WTC11 (cell line): ENCODE measurements at regions not wholly inside any gene's neighbourhood (a gene's known extent, or its start where the extent isn't known, plus 50 kb on each side); places are given as distances from the start of the nearest gene placed in this dataset.

Experiments
- ATAC-seq: fragments of 200-7000 bp; cut with Tn5 transposase; 2 replicates; pipeline ENCODE4 v1.10.0; 2021; ENCODE audit warnings: mild to moderate bottlenecking, moderate library complexity
- CTCF ChIA-PET: fragments of 300-600 bp; sonication (Branson Sonifier 250); formaldehyde crosslinking; loops from one replicate; lab custom pipeline; 2021; ENCODE audit warnings: antibody characterized with exemption; lab: Charles Lee
- POLR2A ChIA-PET: fragments of 350-600 bp; sonication (Branson Sonifier 250); formaldehyde crosslinking; loops from one replicate; lab custom pipeline; 2021; ENCODE audit warnings: antibody characterized with exemption; lab: Charles Lee
- DNase-seq: peaks from one replicate; pipeline ENCODE4 v3.0.0; 2021; ENCODE audit warnings: low spot score
- H3K27ac Mint-ChIP-seq: 2 replicates; pipeline ENCODE4 v1.8.0; 2021; ENCODE audit warnings: mixed read lengths
- H3K27me3 Mint-ChIP-seq: 2 replicates; pipeline ENCODE4 v1.8.0; 2021; ENCODE audit warnings: low read depth, mild to moderate bottlenecking, moderate library complexity, mixed read lengths
- H3K36me3 Mint-ChIP-seq: 2 replicates; pipeline ENCODE4 v1.8.0; 2021; ENCODE audit warnings: mixed read lengths
- H3K4me1 Mint-ChIP-seq: 2 replicates; pipeline ENCODE4 v1.8.0; 2022; ENCODE audit warnings: mixed read lengths
- H3K4me3 Mint-ChIP-seq: 2 replicates; pipeline ENCODE4 v1.8.0; 2021; ENCODE audit warnings: mild to moderate bottlenecking, moderate library complexity, mixed read lengths
- H3K9me3 Mint-ChIP-seq: 2 replicates; pipeline ENCODE4 v1.8.0; 2021; ENCODE audit warnings: mixed read lengths
- ATF1 ChIP-seq: sonication (generic); formaldehyde crosslinking; IDR thresholded peaks from 2 replicates; pipeline ENCODE4 v1.8.1; 2023; ENCODE audit warnings: mild to moderate bottlenecking, moderate library complexity, missing genetic modification reagents
- FOXJ3 ChIP-seq: sonication (generic); formaldehyde crosslinking; IDR thresholded peaks from 2 replicates; pipeline ENCODE4 v1.9.0; 2021; ENCODE audit warnings: missing genetic modification reagents, mild to moderate bottlenecking, borderline replicate concordance
- FOXK1 ChIP-seq: sonication (generic); formaldehyde crosslinking; IDR thresholded peaks from 2 replicates; pipeline ENCODE4 v1.8.0; 2022; ENCODE audit warnings: mild to moderate bottlenecking, moderate library complexity, missing genetic modification reagents
- FOXP1 ChIP-seq: sonication (generic); formaldehyde crosslinking; IDR thresholded peaks from 2 replicates; pipeline ENCODE4 v1.8.0; 2022; ENCODE audit warnings: missing genetic modification reagents, mild to moderate bottlenecking, moderate library complexity, borderline replicate concordance
- MYBL2 ChIP-seq: sonication (generic); formaldehyde crosslinking; IDR thresholded peaks from 2 replicates; pipeline ENCODE4 v1.8.1; 2023; ENCODE audit warnings: mild to moderate bottlenecking, moderate library complexity, missing genetic modification reagents
- ZNF121 ChIP-seq: sonication (generic); formaldehyde crosslinking; IDR thresholded peaks from 2 replicates; pipeline ENCODE4 v1.8.0; 2023; ENCODE audit warnings: missing genetic modification reagents
- ZNF138 ChIP-seq: sonication (generic); formaldehyde crosslinking; conservative IDR thresholded peaks from 2 replicates; pipeline ENCODE4 v1.8.1; 2022; ENCODE audit warnings: mild to moderate bottlenecking, moderate library complexity, missing genetic modification reagents
- ZNF317 ChIP-seq: sonication (generic); formaldehyde crosslinking; IDR thresholded peaks from 2 replicates; pipeline ENCODE4 v1.8.1; 2023; ENCODE audit warnings: low read depth, mild to moderate bottlenecking, moderate library complexity, missing genetic modification reagents, borderline replicate concordance
- ZNF416 ChIP-seq: fragments of 250-450 bp; sonication (Bioruptor Pico); IDR thresholded peaks from 2 replicates; pipeline ENCODE4 v1.9.0; 2021; ENCODE audit warnings: mild to moderate bottlenecking, inconsistent platforms
- TF ChIP-seq, protein P1 (sequence below): sonication (generic); formaldehyde crosslinking; IDR thresholded peaks from 2 replicates; pipeline ENCODE4 v1.8.1; 2023; ENCODE audit warnings: mild to moderate bottlenecking, missing genetic modification reagents, borderline replicate concordance
- TF ChIP-seq, protein P2 (sequence below): sonication (generic); formaldehyde crosslinking; IDR thresholded peaks from 2 replicates; pipeline ENCODE4 v1.8.0; 2023; ENCODE audit warnings: missing genetic modification reagents, mild to moderate bottlenecking, borderline replicate concordance
- TF ChIP-seq, protein P3 (sequence below): sonication (generic); formaldehyde crosslinking; IDR thresholded peaks from 2 replicates; pipeline ENCODE4 v1.8.1; 2022; ENCODE audit warnings: low read depth, mild to moderate bottlenecking, moderate library complexity, missing genetic modification reagents, borderline replicate concordance
- TF ChIP-seq, protein P4 (sequence below): sonication (generic); formaldehyde crosslinking; IDR thresholded peaks from 2 replicates; pipeline ENCODE4 v1.8.0; 2022; ENCODE audit warnings: missing genetic modification reagents
- TF ChIP-seq, protein P5 (sequence below): sonication (generic); formaldehyde crosslinking; IDR thresholded peaks from 2 replicates; pipeline ENCODE4 v1.8.1; 2023; ENCODE audit warnings: mild to moderate bottlenecking, missing genetic modification reagents

DNA sequence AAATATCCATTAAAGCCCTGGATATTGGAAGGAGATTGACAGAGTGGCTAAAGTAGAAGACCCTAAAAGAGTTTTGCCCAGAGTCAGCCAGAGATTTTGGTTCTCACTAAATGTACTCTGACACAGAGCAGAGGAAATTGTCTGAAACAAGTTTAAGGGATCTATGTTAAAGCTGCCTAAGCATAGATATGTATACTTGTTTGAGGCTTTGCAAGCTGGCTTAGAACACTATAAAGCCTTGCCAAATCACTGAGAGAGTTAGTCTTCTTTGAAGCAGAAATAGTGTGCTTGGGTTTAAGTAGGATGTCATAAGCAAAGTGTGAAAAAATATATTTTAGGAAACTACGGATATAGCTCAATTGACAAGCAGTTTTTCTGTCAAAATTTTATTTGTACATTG, 653.5 kb downstream of the FSCB start (continued):
- TF ChIP-seq, protein P1, sequence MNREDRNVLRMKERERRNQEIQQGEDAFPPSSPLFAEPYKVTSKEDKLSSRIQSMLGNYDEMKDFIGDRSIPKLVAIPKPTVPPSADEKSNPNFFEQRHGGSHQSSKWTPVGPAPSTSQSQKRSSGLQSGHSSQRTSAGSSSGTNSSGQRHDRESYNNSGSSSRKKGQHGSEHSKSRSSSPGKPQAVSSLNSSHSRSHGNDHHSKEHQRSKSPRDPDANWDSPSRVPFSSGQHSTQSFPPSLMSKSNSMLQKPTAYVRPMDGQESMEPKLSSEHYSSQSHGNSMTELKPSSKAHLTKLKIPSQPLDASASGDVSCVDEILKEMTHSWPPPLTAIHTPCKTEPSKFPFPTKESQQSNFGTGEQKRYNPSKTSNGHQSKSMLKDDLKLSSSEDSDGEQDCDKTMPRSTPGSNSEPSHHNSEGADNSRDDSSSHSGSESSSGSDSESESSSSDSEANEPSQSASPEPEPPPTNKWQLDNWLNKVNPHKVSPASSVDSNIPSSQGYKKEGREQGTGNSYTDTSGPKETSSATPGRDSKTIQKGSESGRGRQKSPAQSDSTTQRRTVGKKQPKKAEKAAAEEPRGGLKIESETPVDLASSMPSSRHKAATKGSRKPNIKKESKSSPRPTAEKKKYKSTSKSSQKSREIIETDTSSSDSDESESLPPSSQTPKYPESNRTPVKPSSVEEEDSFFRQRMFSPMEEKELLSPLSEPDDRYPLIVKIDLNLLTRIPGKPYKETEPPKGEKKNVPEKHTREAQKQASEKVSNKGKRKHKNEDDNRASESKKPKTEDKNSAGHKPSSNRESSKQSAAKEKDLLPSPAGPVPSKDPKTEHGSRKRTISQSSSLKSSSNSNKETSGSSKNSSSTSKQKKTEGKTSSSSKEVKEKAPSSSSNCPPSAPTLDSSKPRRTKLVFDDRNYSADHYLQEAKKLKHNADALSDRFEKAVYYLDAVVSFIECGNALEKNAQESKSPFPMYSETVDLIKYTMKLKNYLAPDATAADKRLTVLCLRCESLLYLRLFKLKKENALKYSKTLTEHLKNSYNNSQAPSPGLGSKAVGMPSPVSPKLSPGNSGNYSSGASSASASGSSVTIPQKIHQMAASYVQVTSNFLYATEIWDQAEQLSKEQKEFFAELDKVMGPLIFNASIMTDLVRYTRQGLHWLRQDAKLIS (CRISPR knock-in tag) = no peak
- no peak for TF ChIP-seq ZNF317 (CRISPR knock-in tag)
- no peak for TF ChIP-seq MYBL2

DNA sequence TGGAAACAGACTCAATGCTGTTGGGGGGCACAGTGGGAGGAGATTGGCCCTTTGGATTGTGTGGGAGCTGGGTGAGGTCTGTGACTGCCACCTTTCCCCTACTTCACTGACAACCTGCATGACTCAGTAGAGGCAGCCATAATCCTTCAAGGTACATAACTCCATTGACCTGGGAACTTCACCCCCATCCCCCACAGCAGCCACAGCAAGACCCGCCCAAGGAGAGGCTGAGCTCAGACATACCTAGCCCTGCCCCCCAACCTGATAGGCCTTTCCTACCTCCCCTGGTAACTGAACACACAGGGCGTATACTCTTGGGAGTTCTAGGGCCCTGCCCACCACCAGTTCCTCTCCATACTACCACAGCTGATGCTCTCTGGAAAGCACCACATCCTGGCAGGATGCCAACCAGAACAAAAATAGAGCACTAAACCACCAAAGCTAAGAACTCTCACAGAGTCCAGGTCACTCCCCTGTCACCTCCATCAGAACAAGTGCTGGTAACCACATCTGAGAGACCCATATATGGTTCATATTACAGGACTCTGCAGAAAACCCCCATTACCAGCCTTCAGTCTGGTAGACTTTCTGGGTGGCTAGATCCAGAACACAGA, 703.9 kb downstream of the FSCB start:
- ATAC-seq (no peak), DNase-seq (no peak)
- no peak overlapping the region for H3K4me3 Mint-ChIP-seq
- POLR2A ChIA-PET = no interaction called here
- H3K27me3 Mint-ChIP-seq = no peaks in the 10 kb centered on the region
- peaks cover 33% of the 10 kb centered on the region for H3K36me3 Mint-ChIP-seq
- CTCF ChIA-PET = no interaction called here
- peaks cover 63% of the 10 kb centered on the region for H3K9me3 Mint-ChIP-seq
- TF ChIP-seq ZNF121 (CRISPR knock-in tag) (no peak), ATF1 (no peak), FOXK1 (CRISPR knock-in tag) (no peak), ZNF317 (CRISPR knock-in tag) (no peak), FOXJ3 (CRISPR knock-in tag) (no peak), ZNF416 (CRISPR knock-in tag) (no peak), ZNF138 (no peak), FOXP1 (no peak)
- TF ChIP-seq, protein P2, sequence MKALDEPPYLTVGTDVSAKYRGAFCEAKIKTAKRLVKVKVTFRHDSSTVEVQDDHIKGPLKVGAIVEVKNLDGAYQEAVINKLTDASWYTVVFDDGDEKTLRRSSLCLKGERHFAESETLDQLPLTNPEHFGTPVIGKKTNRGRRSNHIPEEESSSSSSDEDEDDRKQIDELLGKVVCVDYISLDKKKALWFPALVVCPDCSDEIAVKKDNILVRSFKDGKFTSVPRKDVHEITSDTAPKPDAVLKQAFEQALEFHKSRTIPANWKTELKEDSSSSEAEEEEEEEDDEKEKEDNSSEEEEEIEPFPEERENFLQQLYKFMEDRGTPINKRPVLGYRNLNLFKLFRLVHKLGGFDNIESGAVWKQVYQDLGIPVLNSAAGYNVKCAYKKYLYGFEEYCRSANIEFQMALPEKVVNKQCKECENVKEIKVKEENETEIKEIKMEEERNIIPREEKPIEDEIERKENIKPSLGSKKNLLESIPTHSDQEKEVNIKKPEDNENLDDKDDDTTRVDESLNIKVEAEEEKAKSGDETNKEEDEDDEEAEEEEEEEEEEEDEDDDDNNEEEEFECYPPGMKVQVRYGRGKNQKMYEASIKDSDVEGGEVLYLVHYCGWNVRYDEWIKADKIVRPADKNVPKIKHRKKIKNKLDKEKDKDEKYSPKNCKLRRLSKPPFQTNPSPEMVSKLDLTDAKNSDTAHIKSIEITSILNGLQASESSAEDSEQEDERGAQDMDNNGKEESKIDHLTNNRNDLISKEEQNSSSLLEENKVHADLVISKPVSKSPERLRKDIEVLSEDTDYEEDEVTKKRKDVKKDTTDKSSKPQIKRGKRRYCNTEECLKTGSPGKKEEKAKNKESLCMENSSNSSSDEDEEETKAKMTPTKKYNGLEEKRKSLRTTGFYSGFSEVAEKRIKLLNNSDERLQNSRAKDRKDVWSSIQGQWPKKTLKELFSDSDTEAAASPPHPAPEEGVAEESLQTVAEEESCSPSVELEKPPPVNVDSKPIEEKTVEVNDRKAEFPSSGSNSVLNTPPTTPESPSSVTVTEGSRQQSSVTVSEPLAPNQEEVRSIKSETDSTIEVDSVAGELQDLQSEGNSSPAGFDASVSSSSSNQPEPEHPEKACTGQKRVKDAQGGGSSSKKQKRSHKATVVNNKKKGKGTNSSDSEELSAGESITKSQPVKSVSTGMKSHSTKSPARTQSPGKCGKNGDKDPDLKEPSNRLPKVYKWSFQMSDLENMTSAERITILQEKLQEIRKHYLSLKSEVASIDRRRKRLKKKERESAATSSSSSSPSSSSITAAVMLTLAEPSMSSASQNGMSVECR (CRISPR knock-in tag) = no peak
- TF ChIP-seq, protein P3, sequence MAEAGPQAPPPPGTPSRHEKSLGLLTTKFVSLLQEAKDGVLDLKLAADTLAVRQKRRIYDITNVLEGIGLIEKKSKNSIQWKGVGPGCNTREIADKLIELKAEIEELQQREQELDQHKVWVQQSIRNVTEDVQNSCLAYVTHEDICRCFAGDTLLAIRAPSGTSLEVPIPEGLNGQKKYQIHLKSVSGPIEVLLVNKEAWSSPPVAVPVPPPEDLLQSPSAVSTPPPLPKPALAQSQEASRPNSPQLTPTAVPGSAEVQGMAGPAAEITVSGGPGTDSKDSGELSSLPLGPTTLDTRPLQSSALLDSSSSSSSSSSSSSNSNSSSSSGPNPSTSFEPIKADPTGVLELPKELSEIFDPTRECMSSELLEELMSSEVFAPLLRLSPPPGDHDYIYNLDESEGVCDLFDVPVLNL (CRISPR knock-in tag) = no peak
- TF ChIP-seq, protein P4, sequence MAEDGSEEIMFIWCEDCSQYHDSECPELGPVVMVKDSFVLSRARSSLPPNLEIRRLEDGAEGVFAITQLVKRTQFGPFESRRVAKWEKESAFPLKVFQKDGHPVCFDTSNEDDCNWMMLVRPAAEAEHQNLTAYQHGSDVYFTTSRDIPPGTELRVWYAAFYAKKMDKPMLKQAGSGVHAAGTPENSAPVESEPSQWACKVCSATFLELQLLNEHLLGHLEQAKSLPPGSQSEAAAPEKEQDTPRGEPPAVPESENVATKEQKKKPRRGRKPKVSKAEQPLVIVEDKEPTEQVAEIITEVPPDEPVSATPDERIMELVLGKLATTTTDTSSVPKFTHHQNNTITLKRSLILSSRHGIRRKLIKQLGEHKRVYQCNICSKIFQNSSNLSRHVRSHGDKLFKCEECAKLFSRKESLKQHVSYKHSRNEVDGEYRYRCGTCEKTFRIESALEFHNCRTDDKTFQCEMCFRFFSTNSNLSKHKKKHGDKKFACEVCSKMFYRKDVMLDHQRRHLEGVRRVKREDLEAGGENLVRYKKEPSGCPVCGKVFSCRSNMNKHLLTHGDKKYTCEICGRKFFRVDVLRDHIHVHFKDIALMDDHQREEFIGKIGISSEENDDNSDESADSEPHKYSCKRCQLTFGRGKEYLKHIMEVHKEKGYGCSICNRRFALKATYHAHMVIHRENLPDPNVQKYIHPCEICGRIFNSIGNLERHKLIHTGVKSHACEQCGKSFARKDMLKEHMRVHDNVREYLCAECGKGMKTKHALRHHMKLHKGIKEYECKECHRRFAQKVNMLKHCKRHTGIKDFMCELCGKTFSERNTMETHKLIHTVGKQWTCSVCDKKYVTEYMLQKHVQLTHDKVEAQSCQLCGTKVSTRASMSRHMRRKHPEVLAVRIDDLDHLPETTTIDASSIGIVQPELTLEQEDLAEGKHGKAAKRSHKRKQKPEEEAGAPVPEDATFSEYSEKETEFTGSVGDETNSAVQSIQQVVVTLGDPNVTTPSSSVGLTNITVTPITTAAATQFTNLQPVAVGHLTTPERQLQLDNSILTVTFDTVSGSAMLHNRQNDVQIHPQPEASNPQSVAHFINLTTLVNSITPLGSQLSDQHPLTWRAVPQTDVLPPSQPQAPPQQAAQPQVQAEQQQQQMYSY = no peak
- TF ChIP-seq, protein P5, sequence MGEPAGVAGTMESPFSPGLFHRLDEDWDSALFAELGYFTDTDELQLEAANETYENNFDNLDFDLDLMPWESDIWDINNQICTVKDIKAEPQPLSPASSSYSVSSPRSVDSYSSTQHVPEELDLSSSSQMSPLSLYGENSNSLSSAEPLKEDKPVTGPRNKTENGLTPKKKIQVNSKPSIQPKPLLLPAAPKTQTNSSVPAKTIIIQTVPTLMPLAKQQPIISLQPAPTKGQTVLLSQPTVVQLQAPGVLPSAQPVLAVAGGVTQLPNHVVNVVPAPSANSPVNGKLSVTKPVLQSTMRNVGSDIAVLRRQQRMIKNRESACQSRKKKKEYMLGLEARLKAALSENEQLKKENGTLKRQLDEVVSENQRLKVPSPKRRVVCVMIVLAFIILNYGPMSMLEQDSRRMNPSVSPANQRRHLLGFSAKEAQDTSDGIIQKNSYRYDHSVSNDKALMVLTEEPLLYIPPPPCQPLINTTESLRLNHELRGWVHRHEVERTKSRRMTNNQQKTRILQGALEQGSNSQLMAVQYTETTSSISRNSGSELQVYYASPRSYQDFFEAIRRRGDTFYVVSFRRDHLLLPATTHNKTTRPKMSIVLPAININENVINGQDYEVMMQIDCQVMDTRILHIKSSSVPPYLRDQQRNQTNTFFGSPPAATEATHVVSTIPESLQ = no peak
- H3K27ac Mint-ChIP-seq = no peak overlapping the region
- peaks cover 10% of the 10 kb centered on the region for H3K4me1 Mint-ChIP-seq
